ENCODE measurements at regions not wholly inside any gene's neighbourhood (a gene's known extent, or its start where the extent isn't known, plus 50 kb on each side); places are given as distances from the start of the nearest gene placed in this dataset.

DNA sequence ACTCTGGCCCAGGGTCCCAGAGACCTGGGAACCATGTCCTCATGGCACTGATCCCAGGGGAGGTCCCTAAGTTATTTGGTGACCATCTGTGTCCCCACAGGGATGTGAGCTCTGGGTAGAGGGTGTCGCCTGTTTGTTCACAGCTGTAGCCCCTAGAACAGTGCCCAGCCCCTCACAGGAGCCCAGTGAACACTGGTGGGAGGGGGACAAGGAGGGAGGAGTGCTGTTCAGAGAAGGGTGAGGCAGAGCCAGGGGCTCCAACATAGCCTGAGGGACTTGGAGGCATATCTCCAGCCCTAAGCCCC, 450.4 kb downstream of the MATN1 start:
- Histone ChIP-seq H3K36me3 (no peaks in the 10 kb centered on the region), H3K4me3 (no peak overlapping the region), H3K9me3 (no peaks in the 10 kb centered on the region), H3K27me3 (no peaks in the 10 kb centered on the region), H3K27ac (no peak overlapping the region), H3K4me1 (no peaks in the 10 kb centered on the region)
- no peak for DNase-seq
- TF ChIP-seq POLR2A (IDR thresholded peaks at IDR 0.05), result no peak
- TF ChIP-seq, protein P1, sequence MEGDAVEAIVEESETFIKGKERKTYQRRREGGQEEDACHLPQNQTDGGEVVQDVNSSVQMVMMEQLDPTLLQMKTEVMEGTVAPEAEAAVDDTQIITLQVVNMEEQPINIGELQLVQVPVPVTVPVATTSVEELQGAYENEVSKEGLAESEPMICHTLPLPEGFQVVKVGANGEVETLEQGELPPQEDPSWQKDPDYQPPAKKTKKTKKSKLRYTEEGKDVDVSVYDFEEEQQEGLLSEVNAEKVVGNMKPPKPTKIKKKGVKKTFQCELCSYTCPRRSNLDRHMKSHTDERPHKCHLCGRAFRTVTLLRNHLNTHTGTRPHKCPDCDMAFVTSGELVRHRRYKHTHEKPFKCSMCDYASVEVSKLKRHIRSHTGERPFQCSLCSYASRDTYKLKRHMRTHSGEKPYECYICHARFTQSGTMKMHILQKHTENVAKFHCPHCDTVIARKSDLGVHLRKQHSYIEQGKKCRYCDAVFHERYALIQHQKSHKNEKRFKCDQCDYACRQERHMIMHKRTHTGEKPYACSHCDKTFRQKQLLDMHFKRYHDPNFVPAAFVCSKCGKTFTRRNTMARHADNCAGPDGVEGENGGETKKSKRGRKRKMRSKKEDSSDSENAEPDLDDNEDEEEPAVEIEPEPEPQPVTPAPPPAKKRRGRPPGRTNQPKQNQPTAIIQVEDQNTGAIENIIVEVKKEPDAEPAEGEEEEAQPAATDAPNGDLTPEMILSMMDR (IDR thresholded peaks at IDR 0.05 in 4 of 5, conservative IDR thresholded peaks at IDR 0.05 in 1 of 5), result no peak
- in situ Hi-C loops (cut with MboI; ENCODE audit: low sequenced_read_pairs in 4 of 4), result no loop called here
- intact Hi-C loops (cut with DNase I; ENCODE audit: low total_unique reads), result no loop called here
- ATAC-seq, result no peak

- Histone ChIP-seq H3K36me3 (no peaks in the 10 kb centered on the region), H3K27ac (no peak overlapping the region), H3K27me3 (no peaks in the 10 kb centered on the region), H3K4me3 (no peak overlapping the region), H3K4me1 (no peaks in the 10 kb centered on the region), H3K9me3 (no peaks in the 10 kb centered on the region)
- intact Hi-C loops (cut with DNase I; ENCODE audit: low total_unique reads), result no loop called here
- ATAC-seq (no peak), DNase-seq (no peak)
- in situ Hi-C loops (cut with MboI; ENCODE audit: low sequenced_read_pairs in 4 of 4), result no loop called here
- TF ChIP-seq, protein P1 (IDR thresholded peaks at IDR 0.05 in 4 of 5, conservative IDR thresholded peaks at IDR 0.05 in 1 of 5), result no peak
- TF ChIP-seq POLR2A (IDR thresholded peaks at IDR 0.05), result no peak
Observed at GRCh38 chr1:30272277-30273020, 450.9 kb downstream of the MATN1 start.

- Histone ChIP-seq H3K4me3 (no peak overlapping the region), H3K4me1 (no peaks in the 10 kb centered on the region), H3K27me3 (no peaks in the 10 kb centered on the region), H3K36me3 (no peaks in the 10 kb centered on the region), H3K27ac (no peak overlapping the region), H3K9me3 (no peaks in the 10 kb centered on the region)
- TF ChIP-seq, protein P1 (IDR thresholded peaks at IDR 0.05 in 4 of 5, conservative IDR thresholded peaks at IDR 0.05 in 1 of 5), result no peak
- no peak for TF ChIP-seq POLR2A (IDR thresholded peaks at IDR 0.05)
- ATAC-seq, result no peak
- in situ Hi-C loops (cut with MboI; ENCODE audit: low sequenced_read_pairs in 4 of 4), result no loop called here
- no peak for DNase-seq
- intact Hi-C loops (cut with DNase I; ENCODE audit: low total_unique reads), result no loop called here
Observed at GRCh38 chr1:30271401-30272276, 451.7 kb downstream of the MATN1 start.

- intact Hi-C loops (cut with DNase I; ENCODE audit: low total_unique reads) (no loop called here), in situ Hi-C loops (cut with MboI; ENCODE audit: low sequenced_read_pairs in 4 of 4) (no loop called here)
- H3K27me3 ChIP-seq, result no peaks in the 10 kb centered on the region
- TF ChIP-seq, protein P1 (IDR thresholded peaks at IDR 0.05 in 4 of 5, conservative IDR thresholded peaks at IDR 0.05 in 1 of 5), result no peak
- no peak for TF ChIP-seq POLR2A (IDR thresholded peaks at IDR 0.05)
- H3K4me1 ChIP-seq, result no peaks in the 10 kb centered on the region
- no peaks in the 10 kb centered on the region for H3K9me3 ChIP-seq
- no peak for DNase-seq
- no peak for ATAC-seq
- H3K27ac ChIP-seq, result no peak overlapping the region
- no peak overlapping the region for H3K4me3 ChIP-seq
- no peaks in the 10 kb centered on the region for H3K36me3 ChIP-seq
Observed at GRCh38 chr1:30270461-30270860, 452.9 kb downstream of the MATN1 start.

All from gastrocnemius medialis (tissue), 4 donors.